ENCODE measurements at regions not wholly inside any gene's neighbourhood (a gene's known extent, or its start where the extent isn't known, plus 50 kb on each side); places are given as distances from the start of the nearest gene placed in this dataset.
"Not testable (repeated sequence)": the region's sequence is repeated elsewhere in the genome, so short reads cannot be mapped to it uniquely, and the experiment has no call there.

- DNase-seq (ENCODE audit: low read depth in 4 of 4, low spot score in 2 of 4): no peak
Measured at GRCh38 chr10:22875581-22875980, 52.3 kb upstream of the ARMC3 start.

GRCh38 chr10:22874189-22874854, 53.5 kb upstream of the ARMC3 start:
- no peak for DNase-seq (ENCODE audit: low read depth in 4 of 4, low spot score in 2 of 4)

GRCh38 chr10:22856444-22857074, 71.3 kb upstream of the ARMC3 start:
- no peak for DNase-seq (ENCODE audit: low read depth in 4 of 4, low spot score in 2 of 4)

- no peak for DNase-seq (ENCODE audit: low read depth in 4 of 4, low spot score in 2 of 4)
Measured at GRCh38 chr10:22854935-22855421, 72.9 kb upstream of the ARMC3 start.

GRCh38 chr10:22853906-22854447, 73.9 kb upstream of the ARMC3 start:
- no peak for DNase-seq (ENCODE audit: low read depth in 4 of 4, low spot score in 2 of 4)

- no peak for DNase-seq (ENCODE audit: low read depth in 4 of 4, low spot score in 2 of 4)
Measured at GRCh38 chr10:22852712-22853353, 75.0 kb upstream of the ARMC3 start.

- no peak for DNase-seq (ENCODE audit: low read depth in 4 of 4, low spot score in 2 of 4)
Measured at GRCh38 chr10:22851865-22852239, 76.0 kb upstream of the ARMC3 start.

- DNase-seq (ENCODE audit: low read depth in 4 of 4, low spot score in 2 of 4): no peak
Measured at GRCh38 chr10:22850541-22850940, 77.3 kb upstream of the ARMC3 start.

- DNase-seq (ENCODE audit: low read depth in 4 of 4, low spot score in 2 of 4): no peak
Measured at GRCh38 chr10:22849077-22849805, 78.6 kb upstream of the ARMC3 start.

- no peak for DNase-seq (ENCODE audit: low read depth in 4 of 4, low spot score in 2 of 4)
Measured at GRCh38 chr10:22848509-22848908, 79.3 kb upstream of the ARMC3 start.

GRCh38 chr10:22846294-22846693, 81.6 kb upstream of the ARMC3 start:
- DNase-seq (ENCODE audit: low read depth in 4 of 4, low spot score in 2 of 4): no peak

- DNase-seq (ENCODE audit: low read depth in 4 of 4, low spot score in 2 of 4): no peak
Measured at GRCh38 chr10:22839639-22840038, 88.2 kb upstream of the ARMC3 start.

GRCh38 chr10:22837771-22838170, 90.1 kb upstream of the ARMC3 start:
- no peak for DNase-seq (ENCODE audit: low read depth in 4 of 4, low spot score in 2 of 4)

GRCh38 chr10:22837351-22837750, 90.5 kb upstream of the ARMC3 start:
- no peak for DNase-seq (ENCODE audit: low read depth in 4 of 4, low spot score in 2 of 4)

GRCh38 chr10:22834471-22834870, 93.4 kb upstream of the ARMC3 start:
- no peak for DNase-seq (ENCODE audit: low read depth in 4 of 4, low spot score in 2 of 4)

- DNase-seq (ENCODE audit: low read depth in 4 of 4, low spot score in 2 of 4): no peak
Measured at GRCh38 chr10:22833781-22834180, 94.1 kb upstream of the ARMC3 start.

- DNase-seq (ENCODE audit: low read depth in 4 of 4, low spot score in 2 of 4): no peak
Measured at GRCh38 chr10:22833353-22833752, 94.5 kb upstream of the ARMC3 start.

- DNase-seq (ENCODE audit: low read depth in 4 of 4, low spot score in 2 of 4): no peak
Measured at GRCh38 chr10:22832851-22833250, 95.0 kb upstream of the ARMC3 start.

- no peak for DNase-seq (ENCODE audit: low read depth in 4 of 4, low spot score in 2 of 4)
Measured at GRCh38 chr10:22832066-22832602, 95.7 kb upstream of the ARMC3 start.

- no peak for DNase-seq (ENCODE audit: low read depth in 4 of 4, low spot score in 2 of 4)
Measured at GRCh38 chr10:22831586-22831985, 96.3 kb upstream of the ARMC3 start.

- not testable (repeated sequence) for DNase-seq (ENCODE audit: low read depth in 4 of 4, low spot score in 2 of 4)
Measured at GRCh38 chr10:22828712-22829111, 99.1 kb upstream of the ARMC3 start.

Measured in left renal cortex interstitium (tissue), 4 donors.